ENCODE measurements at regions not wholly inside any gene's neighbourhood (a gene's known extent, or its start where the extent isn't known, plus 50 kb on each side); places are given as distances from the start of the nearest gene placed in this dataset.
"Not testable (repeated sequence)": the region's sequence is repeated elsewhere in the genome, so short reads cannot be mapped to it uniquely, and the experiment has no call there.

- ChIA-PET POLR2A (no interaction called here), CTCF (no interaction called here)
- no peak overlapping the region for H3K4me3 Mint-ChIP-seq
- H3K36me3 Mint-ChIP-seq (ENCODE audit: low read depth), result no peaks in the 10 kb centered on the region
- ATAC-seq (no peak), DNase-seq (no peak)
- no peaks in the 10 kb centered on the region for H3K9me3 Mint-ChIP-seq
- intact Hi-C loops (cut with micrococcal nuclease), result no loop called here
- no peak overlapping the region for H3K27ac Mint-ChIP-seq
- no peak for TF ChIP-seq CTCF (IDR thresholded peaks at IDR 0.05)
- no peaks in the 10 kb centered on the region for H3K4me1 Mint-ChIP-seq (ENCODE audit: low read depth)
- peaks cover 5% of the 10 kb centered on the region for H3K27me3 Mint-ChIP-seq
Measured at GRCh38 chr7:4527988-4528636, 154.0 kb upstream of the FOXK1 start.

GRCh38 chr7:4531236-4531635 lies 150.9 kb upstream of the FOXK1 start:
- no peak for TF ChIP-seq CTCF (IDR thresholded peaks at IDR 0.05)
- CTCF ChIA-PET, result no interaction called here

GRCh38 chr7:4533339-4533738 lies 148.8 kb upstream of the FOXK1 start:
- ATAC-seq; H3K36me3 Mint-ChIP-seq (ENCODE audit: low read depth); intact Hi-C loops (cut with micrococcal nuclease); POLR2A ChIA-PET; H3K4me3 Mint-ChIP-seq; CTCF ChIA-PET; H3K27me3 Mint-ChIP-seq; DNase-seq; H3K4me1 Mint-ChIP-seq (ENCODE audit: low read depth); H3K9me3 Mint-ChIP-seq; H3K27ac Mint-ChIP-seq: not testable (repeated sequence)

More at GRCh38 chr7:4531236-4531635, 150.9 kb upstream of the FOXK1 start:
- no peak for ATAC-seq
- Mint-ChIP-seq H3K4me1 (ENCODE audit: low read depth) (no peaks in the 10 kb centered on the region), H3K27me3 (no peaks in the 10 kb centered on the region), H3K27ac (no peak overlapping the region), H3K4me3 (no peak overlapping the region), H3K36me3 (ENCODE audit: low read depth) (no peaks in the 10 kb centered on the region), H3K9me3 (no peaks in the 10 kb centered on the region)
- intact Hi-C loops (cut with micrococcal nuclease), result no loop called here
- POLR2A ChIA-PET, result no interaction called here
- no peak for DNase-seq

- ATAC-seq (no peak), DNase-seq (no peak)
- H3K9me3 Mint-ChIP-seq, result peaks cover 20% of the 10 kb centered on the region
- peaks cover 16% of the 10 kb centered on the region for H3K27me3 Mint-ChIP-seq
- H3K36me3 Mint-ChIP-seq (ENCODE audit: low read depth), result no peaks in the 10 kb centered on the region
- no peak for TF ChIP-seq CTCF (IDR thresholded peaks at IDR 0.05)
- no peaks in the 10 kb centered on the region for H3K4me1 Mint-ChIP-seq (ENCODE audit: low read depth)
- no peak overlapping the region for H3K4me3 Mint-ChIP-seq
- POLR2A ChIA-PET, result no interaction called here
- intact Hi-C loops (cut with micrococcal nuclease), result no loop called here
- CTCF ChIA-PET, result no interaction called here
- no peak overlapping the region for H3K27ac Mint-ChIP-seq
Measured at GRCh38 chr7:4549681-4550080, 132.4 kb upstream of the FOXK1 start.

GRCh38 chr7:4550117-4550516 lies 132.0 kb upstream of the FOXK1 start:
- ChIA-PET POLR2A (no interaction called here), CTCF (no interaction called here)
- ATAC-seq (no peak), DNase-seq (no peak)
- peaks cover 17% of the 10 kb centered on the region for H3K27me3 Mint-ChIP-seq
- H3K4me1 Mint-ChIP-seq (ENCODE audit: low read depth), result no peaks in the 10 kb centered on the region
- no peak overlapping the region for H3K4me3 Mint-ChIP-seq
- H3K36me3 Mint-ChIP-seq (ENCODE audit: low read depth), result no peaks in the 10 kb centered on the region
- no peak for TF ChIP-seq CTCF (IDR thresholded peaks at IDR 0.05)
- peaks cover 23% of the 10 kb centered on the region for H3K9me3 Mint-ChIP-seq
- no peak overlapping the region for H3K27ac Mint-ChIP-seq
- intact Hi-C loops (cut with micrococcal nuclease), result no loop called here

GRCh38 chr7:4552985-4553384 lies 129.1 kb upstream of the FOXK1 start:
- ATAC-seq (no peak), DNase-seq (no peak)
- peaks cover 19% of the 10 kb centered on the region for H3K27me3 Mint-ChIP-seq
- POLR2A ChIA-PET, result no interaction called here
- no peak overlapping the region for H3K27ac Mint-ChIP-seq
- peaks cover 23% of the 10 kb centered on the region for H3K9me3 Mint-ChIP-seq
- no peaks in the 10 kb centered on the region for H3K4me1 Mint-ChIP-seq (ENCODE audit: low read depth)
- TF ChIP-seq CTCF (IDR thresholded peaks at IDR 0.05), result no peak
- no peak overlapping the region for H3K4me3 Mint-ChIP-seq
- no peaks in the 10 kb centered on the region for H3K36me3 Mint-ChIP-seq (ENCODE audit: low read depth)
- intact Hi-C loops (cut with micrococcal nuclease), result no loop called here
- CTCF ChIA-PET, result no interaction called here
